ENCODE measurements at regions not wholly inside any gene's neighbourhood (a gene's known extent, or its start where the extent isn't known, plus 50 kb on each side); places are given as distances from the start of the nearest gene placed in this dataset.

DNA sequence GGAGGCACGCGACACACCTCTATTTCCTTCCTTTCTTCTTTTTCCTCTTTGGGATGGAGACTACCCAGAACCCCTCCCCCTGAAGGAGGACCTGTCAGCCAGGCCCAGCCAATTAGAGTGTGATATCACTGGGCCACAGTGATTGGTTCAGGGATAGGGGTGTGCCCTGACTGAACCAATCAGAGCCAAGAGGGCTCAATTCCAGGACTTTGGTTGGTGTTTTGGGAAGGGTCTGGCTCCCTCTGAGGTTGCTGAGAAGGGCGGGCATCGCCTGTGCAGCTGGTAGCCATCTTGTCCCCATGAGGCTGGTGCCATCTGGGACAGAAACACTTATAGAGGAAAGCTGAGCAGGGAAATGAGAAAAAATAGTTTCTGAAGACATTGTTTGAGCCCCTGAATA is 71.4 kb downstream of the CHST1 start:
- TF ChIP-seq, protein P1, sequence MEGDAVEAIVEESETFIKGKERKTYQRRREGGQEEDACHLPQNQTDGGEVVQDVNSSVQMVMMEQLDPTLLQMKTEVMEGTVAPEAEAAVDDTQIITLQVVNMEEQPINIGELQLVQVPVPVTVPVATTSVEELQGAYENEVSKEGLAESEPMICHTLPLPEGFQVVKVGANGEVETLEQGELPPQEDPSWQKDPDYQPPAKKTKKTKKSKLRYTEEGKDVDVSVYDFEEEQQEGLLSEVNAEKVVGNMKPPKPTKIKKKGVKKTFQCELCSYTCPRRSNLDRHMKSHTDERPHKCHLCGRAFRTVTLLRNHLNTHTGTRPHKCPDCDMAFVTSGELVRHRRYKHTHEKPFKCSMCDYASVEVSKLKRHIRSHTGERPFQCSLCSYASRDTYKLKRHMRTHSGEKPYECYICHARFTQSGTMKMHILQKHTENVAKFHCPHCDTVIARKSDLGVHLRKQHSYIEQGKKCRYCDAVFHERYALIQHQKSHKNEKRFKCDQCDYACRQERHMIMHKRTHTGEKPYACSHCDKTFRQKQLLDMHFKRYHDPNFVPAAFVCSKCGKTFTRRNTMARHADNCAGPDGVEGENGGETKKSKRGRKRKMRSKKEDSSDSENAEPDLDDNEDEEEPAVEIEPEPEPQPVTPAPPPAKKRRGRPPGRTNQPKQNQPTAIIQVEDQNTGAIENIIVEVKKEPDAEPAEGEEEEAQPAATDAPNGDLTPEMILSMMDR (IDR thresholded peaks at IDR 0.05), result no peak
- TF ChIP-seq POLR2A (IDR thresholded peaks at IDR 0.05), result no peak

Measured in uterus (tissue), 2 donors.